HG03457 (cell line): ENCODE measurements at regions not wholly inside any gene's neighbourhood (a gene's known extent, or its start where the extent isn't known, plus 50 kb on each side); places are given as distances from the start of the nearest gene placed in this dataset.

Experiments used
- ATAC-seq: cut with Tn5 transposase; IDR thresholded peaks from one replicate; pipeline ENCODE4 v1.9.1; 2021; ENCODE audit warnings: moderate number of reproducible peaks; ENCODE audit not compliant: unreplicated experiment

DNA sequence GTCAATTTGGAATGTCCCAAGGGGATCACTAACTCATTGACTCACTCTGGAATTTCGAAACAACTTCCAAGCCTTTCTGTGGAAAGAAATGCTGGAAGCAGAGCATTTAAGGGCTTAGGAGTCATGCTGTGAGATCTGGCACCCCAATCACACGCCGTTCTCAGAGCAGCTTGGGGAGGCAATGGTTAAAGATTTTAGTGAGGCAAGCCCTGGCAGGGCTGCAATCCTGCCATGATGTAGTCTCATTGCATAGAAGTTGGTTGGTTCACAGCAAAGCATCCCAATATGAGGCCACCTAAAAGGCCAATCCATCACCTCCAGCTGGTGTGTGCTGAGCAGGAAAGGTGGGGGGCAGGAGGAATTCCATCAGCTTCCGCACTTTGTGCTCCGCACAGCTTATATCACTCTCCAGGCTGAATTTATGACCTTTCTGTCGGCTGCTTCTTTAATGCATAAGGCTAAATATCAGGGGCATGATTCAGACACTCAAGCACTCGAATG is 1043.9 kb upstream of the POU3F3 start:
- ATAC-seq, result no peak

DNA sequence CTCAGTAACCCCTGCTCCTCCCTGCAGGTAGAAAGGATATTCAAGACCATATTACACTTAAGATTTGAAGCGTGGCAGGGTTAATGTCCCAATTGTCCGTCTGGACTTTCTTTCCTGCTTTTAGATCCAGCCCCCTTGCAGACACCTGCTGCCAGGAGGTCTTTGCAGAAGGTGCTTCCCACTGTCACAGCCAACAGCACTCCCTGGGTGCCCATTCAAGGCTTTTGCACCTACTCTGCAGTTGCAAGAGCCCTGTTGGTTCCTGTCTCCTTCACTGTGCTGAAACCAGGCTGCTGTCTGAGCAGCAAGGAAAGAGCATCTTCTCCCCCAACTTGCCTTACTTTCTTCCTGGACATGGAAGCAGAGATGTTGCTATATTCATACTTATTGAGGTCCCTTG is 1043.0 kb upstream of the POU3F3 start:
- no peak for ATAC-seq

DNA sequence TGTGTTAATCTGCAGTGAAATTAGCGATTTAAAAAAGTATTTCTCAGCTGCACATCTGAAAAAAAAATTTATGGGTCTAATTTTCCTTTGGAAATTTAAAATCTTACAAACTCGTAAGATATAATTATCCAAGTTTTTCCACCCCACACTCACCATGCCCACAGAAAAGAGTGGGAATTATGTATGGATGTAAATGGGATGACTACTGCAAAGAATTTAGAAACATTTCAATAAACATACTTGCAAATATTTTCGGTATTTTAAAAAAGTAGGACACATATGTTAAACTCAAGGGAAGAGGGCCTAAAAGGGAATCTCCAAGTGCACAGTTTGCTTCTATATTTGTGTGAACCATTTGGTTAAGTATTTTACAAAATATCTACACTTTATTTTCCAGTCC is 1039.9 kb upstream of the POU3F3 start:
- no peak for ATAC-seq

DNA sequence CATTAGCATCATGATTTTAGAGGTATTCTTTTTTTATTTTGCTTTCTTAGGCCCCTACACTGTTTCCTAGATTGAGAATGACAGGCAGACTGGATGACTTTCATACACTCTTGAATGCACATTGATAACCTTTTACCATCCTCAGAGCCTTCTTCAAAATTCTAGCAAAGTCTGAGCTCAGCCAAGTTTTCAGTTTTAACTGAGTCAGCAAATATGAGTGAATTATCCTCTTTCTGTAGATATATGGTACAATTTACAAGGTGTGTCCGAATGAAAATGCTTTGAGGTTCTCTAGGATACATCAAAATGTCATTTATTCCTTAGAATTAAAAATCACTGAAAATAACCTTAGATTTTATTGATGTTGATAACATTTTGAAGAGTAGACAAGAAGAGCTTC is 1038.2 kb upstream of the POU3F3 start:
- no peak for ATAC-seq

DNA sequence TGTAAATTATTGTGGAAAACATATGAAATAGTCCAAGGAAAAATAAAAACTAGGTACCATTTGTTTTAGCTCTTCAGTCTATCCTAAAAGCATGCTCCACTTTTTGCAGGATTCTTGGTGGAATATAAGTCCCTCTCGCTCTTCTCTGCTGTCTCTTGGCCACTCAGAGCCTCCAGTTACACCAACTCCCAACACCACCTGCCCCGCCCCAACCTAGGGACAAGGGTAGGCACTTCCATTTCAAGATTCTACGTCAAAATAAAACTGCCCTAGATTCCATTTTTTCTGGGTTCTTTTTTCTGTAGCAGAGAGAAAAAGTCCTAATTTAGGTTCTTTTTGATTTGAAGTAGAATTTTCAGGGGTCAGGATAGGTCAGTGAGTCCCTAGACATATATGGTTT is 1036.2 kb upstream of the POU3F3 start:
- no peak for ATAC-seq

DNA sequence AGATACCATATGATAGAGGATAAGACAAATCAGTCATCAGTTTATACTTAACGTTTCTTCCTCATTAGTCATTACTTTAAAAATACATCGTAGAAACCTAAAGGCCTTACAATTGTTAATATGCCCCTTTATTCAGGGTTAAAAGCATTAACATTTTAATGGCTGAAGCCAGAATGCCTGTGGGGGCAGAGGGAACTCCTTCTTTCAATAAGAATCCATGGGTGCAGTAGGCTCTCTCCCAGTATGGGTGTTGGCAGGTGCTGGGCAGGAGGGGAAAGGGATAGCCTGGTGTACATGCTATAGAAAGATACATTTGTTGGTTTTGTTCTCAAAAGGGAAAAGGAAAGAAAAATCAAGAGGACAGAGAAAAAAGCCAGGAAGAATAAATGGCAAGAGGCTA is 1035.7 kb upstream of the POU3F3 start:
- ATAC-seq, result no peak

DNA sequence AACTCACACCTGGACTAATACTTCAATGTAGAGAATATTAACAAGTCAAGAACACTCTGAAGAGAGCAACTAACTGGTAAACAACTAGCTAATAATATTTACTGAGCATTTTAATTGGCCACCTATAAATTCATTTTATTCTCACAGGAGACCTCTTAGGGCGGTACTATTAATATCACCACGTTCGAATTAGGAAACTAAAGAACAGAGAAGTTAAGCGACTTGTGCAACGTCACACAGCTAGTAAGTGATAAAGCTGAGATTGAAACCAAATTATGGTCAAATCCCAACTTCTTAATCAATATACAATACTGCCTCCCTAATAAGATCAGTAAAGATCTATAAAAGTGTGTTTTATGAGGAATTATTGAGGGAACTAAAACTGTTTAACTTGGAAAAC is 1034.3 kb upstream of the POU3F3 start:
- ATAC-seq, result no peak

DNA sequence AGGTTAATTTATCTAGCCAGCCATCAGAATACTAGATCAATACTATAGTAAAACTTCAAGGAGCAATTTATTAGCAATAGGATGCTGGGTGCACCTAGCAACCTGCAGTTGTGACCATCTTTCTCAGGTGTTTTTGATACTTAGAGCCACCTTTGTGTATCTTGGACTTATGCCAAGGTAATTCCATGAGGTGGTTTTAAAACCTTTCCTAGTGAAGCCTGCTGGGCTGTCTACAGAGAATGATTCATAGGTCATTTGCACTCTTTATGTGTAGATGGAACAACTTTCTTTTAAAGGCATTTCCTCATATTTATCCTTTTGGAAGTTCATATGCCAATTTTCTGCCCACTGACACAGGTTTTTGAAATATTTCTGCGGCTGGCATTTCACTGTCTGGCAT is 1030.1 kb upstream of the POU3F3 start:
- no peak for ATAC-seq

DNA sequence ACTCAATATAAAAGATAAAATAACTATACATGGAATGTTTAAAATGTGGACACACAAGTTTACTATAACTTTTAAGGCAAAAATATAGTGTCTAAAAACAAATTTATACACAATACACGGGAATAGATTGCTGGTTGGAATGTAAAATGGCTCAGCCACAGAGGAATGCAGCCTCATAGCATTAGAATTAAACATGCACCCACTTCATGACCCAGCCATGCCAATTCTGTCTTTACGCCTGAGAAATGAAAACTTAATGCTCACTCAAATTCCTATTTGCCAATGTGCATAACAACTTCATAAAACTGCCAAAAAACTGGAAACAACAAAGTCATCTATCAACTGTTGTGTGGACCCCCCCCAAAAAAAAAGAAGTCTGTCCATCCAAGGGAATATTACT is 1006.6 kb upstream of the POU3F3 start:
- ATAC-seq, result no peak

DNA sequence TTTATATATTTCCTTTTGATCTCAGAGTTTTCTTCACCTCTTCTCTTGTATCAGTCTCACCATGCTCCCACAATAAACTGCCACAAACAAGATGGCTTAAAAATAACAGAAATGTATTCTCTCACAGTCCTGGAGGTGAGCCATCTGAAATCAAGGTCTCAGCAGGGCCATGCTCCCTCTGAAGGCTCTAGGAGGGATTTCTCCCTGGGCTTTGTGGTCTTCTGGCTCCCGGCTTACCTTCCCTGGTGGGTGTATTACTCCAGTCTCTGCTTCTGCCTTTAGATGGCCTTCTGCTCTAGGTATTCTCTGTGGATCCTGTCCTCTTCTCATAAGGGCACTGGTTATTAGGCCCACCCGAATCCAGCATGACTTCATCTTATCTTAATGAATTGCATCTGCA is 994.7 kb upstream of the POU3F3 start:
- no peak for ATAC-seq

DNA sequence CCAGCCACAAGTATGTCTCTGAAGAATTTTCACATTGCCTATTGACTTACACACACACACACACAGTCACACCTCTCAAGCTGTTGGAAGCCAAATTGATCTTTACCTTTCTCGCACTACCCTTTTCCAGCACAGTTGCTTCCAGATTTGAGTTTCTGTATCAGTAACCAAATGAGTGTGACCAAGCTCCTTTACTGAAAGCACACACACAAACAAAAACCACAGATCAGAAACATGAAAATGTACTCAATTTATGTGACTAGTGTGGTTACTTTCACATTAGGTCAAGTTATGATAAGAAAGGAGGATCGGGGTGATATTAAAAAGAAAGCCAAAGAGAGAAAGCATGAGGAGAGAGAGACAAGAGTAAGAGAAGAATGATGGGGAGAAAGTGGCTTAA is 993.9 kb upstream of the POU3F3 start:
- no peak for ATAC-seq

DNA sequence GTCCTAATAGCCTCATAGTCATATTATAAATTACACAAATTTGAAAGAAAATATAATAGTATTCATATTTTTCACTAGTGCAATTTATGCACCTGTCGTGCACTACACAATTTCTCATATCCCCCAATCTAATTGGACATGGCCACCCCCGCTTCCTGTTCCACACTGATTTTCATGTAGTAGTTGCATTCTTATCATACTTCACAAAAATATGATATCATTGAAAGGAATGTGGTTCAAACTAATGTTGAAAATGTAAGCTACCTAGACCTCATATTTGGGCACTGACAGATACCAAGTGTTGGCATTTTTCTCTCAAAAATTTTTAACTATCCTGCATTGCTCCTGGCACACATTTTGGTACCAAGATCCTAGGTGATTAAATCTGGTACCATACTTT is 985.5 kb upstream of the POU3F3 start:
- ATAC-seq, result no peak

DNA sequence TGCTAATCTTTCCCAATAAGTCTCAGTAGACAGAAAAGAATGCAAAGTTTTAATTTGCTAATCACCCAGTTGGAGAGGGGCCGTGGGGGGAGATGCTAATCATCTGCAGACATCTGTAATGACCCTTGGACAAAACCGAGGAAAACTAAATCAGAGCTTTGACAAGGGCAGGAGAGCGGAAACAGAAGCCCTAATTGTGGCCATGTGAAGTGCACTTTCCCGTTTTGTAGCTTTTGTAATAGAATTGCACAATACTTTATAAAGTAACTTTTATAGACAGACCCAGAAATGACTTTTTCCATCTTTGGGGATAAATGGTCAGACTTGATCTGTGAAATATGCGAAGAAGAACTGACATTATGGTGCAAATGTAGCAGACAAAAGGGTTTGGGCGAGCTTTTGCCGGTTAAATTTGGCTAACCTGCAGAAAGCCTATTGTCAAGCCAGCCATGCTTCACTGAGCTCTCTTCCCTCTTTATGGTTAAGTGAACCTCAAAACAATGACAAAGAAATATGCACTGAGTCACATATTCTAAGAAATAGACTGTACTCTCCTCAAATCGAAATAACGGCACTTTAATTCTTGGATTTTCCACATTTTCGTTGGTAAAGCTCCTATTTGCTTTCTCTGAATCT is 980.1 kb upstream of the POU3F3 start:
- no peak for ATAC-seq

DNA sequence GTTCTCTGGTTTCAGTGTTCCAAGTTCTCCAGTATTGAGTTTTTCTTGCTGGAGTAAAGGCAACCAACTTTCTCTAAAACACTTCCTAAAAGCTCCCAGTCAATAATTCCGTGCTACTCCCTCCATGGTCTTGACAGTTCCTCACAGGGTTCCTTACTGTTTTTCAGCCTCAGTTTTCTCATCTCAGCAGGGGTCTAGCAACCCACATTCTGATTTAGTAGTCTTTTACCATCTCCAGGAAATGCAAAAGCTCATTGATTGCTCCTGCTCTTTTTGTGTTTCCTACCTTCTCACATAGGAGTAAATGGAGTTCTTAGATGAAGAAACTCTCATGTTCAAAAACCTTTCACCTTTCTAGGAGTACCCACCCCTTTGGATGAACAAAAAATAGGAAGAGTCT is 978.8 kb upstream of the POU3F3 start:
- ATAC-seq, result no peak

DNA sequence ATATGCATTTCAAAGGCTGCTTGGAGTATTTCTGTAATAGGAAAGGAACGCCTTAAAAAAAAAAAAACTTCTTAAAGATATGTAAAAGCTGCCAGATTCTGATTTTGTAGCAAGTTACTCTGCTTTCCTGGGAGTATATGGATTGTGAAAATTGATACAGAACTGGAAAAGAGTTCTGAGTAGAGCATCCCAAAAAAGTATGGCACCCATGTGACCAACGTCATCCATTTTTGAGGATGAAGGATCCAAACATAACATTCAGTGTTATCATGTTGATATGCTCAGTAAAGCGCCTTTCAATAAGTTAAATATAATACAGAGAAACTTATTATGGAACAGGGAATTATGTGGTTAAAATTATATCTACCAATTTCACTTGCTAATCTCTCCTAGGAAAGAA is 978.4 kb upstream of the POU3F3 start:
- ATAC-seq, result no peak

DNA sequence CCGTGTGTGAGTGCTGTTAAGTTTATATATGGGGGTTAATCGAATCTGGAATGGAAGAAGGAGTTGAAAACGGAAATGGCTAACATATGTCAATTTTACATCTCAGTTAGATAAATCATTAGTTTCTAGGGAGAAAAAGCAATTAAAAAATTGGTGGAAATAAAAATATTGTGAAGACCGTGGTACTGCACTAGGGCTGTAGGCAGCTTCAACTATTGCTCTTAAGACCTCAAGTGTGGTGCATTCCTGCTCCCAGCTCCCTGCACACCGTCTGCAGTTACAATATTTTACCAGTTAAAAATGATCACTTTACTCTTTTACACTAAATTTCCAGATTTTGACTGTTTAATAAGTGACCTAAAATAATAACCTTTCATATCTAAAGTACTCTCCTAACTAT is 977.3 kb upstream of the POU3F3 start:
- no peak for ATAC-seq

DNA sequence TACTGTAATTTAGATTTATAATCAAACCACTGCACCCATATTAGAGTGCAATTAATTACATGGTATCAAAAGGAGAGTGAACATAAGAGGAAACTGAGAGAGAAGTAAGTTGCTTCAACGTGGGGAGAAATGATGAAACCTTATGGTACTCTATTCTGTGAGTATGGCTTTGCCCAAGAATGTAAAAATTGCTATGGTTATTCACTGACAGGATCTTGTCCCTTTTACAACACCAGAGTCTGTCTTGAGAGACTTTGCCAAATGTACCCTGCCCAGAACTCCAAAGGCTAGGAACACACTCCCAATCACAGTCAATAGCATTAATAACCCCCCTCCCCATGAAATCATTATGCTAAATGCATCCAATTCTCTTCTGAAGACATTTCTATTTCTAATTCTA is 974.8 kb upstream of the POU3F3 start:
- no peak for ATAC-seq

DNA sequence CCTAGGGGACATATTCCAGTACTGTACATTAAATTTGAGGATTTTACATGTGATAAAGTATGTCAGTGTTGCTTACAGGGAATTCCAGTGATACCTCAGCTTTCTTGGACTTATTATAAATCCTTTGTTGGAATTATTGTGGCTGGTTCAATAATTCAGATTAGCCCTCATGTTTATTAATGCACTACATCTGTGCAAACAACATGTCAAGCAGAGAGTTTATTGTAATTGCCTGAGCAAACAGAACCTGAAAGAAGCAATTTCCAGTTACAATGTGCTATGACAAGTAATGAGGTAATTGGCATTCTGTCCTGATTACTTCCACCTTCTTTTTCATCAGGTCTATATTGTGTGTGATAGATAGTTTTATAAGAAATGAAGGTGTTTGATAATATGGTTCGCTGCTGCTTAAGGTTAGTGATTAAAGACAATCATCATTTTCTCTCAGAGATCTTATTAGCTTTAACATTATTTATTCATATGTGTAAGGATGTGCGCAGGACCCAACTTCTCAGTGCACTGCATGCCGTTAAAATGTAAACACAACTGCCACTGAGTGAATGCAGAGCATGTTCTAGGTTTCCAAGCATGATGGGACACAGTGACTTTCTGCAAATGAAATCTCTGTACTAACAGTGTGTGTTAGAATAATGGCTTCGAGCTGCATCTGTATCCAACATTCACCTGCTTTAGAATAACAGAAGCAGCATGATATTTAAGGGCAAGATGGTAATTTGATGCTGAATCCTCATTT is 973.7 kb upstream of the POU3F3 start:
- no peak for ATAC-seq

DNA sequence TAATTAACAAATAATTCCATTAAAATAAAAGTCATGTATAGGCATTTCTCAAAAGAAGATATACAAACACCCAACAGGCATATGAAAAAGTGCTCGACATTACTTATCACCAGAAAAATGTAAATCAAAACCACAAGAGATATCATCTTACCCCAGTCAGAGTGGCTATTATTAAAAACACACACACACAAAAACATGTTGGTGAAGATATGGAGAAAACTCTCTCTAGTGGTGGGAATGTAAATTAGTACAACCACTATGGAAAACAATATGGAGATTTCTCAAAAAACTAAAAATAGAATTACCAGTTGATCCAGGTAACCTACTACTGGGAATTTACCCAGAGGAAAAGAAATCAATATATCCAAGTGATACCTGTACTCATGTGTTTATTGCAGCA is 966.3 kb upstream of the POU3F3 start:
- no peak for ATAC-seq

DNA sequence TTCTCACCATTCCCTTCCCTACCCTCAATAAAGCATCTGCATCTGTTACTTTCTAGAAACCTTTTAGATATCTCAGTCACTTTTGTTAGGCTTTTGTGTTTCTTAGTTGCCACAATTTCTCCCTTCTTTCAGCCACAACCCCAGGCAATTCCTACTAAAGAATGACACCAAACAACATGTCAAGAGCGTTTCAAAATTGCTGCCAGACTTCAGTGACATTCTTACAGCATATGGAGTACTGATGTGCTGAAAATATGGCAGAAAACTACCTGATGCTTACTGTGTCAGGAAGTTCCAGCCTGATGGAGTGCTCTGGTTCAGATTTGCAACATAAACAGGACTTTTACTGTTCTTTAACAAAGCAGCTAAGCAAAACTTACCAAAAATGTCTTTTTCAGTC is 957.7 kb upstream of the POU3F3 start:
- ATAC-seq, result no peak

DNA sequence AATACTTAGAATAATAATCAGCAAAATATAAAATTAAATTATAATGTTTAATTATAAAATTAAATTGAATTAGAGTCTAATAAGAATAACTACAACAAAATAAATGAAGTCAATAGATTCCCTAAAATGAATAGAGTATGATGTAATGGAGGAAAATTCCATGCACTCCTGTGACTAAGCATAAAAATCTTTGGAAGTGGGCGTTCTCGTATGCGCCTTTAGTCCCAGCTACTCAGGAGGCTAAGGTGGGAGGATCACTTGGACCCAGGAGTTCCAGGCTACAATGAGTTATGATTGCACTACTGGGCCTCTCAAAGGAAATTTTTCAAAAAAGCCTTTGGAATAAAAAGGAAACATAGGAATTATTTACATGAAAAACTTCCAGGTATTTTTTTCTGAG is 955.4 kb upstream of the POU3F3 start:
- ATAC-seq, result no peak

DNA sequence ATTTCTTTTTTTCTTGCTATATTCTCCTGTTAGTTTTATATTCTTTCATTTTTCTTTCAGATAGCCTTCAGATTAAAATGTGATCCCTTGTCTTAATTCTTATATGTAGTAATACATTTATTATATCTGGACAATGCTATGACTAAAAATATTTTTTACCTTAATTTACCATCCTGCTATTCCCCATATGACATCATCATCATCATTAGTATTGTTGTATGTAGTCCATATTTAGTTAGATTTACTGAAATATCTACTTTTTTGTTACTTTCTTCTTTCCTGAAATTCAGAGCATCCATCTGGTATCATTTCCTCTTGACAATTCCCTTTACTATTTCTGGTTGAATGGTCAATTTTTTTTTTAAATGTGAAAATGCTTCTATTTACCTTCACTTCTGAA is 951.6 kb upstream of the POU3F3 start:
- ATAC-seq, result no peak

DNA sequence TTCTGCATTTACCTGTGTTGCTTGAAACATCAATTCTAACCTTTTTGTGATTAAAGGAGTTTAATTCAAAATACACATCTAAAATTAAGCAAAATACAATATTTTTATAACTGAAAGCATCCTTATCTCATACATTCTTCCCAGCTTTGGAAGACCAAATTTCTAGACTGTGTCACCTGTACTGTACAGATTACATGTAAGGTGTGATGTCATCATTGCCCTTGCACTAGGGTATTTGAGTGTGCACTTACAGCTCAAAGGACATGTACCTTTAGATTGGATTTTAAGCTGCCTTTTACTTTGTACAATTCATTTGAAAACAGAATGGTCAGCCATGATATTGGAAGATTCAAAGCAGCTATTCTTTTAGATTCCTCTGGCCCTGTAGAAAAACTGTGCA is 932.8 kb upstream of the POU3F3 start:
- ATAC-seq, result no peak
